AG09319 (cell line): ENCODE measurements at regions not wholly inside any gene's neighbourhood (a gene's known extent, or its start where the extent isn't known, plus 50 kb on each side); places are given as distances from the start of the nearest gene placed in this dataset.

ENCODE experiments used
- DNase-seq: peaks from one replicate; pipeline ENCODE4 v3.0.0-alpha.2; 2010; ENCODE audit warnings: low read depth; ENCODE audit errors: extremely low read depth
- TF ChIP-seq, protein P1 (sequence below): IDR thresholded peaks from 2 replicates; pipeline ENCODE4 v1.5.1; 2011; ENCODE audit warnings: low read depth, mild to moderate bottlenecking, inconsistent platforms, low read length, moderate library complexity

DNA sequence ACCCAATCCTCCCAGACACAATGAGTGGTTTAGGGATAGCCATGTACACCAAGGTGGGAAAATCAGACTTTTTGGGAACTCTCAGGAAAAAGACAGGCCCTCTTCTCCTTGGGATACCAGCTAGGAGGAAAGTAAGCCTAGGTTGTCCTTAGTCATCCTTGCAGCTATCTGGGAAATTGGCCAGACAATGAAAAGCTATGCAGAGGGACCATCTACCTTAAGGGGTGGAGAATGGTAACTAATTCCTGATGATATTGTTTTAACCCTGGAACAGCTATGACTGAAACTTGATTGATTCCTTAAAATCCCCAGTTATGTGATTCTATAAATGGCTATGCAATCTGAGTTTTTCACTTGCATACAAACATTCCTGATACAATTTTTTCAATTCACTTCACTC is 88.9 kb upstream of the BNC2 start:
- TF ChIP-seq, protein P1, sequence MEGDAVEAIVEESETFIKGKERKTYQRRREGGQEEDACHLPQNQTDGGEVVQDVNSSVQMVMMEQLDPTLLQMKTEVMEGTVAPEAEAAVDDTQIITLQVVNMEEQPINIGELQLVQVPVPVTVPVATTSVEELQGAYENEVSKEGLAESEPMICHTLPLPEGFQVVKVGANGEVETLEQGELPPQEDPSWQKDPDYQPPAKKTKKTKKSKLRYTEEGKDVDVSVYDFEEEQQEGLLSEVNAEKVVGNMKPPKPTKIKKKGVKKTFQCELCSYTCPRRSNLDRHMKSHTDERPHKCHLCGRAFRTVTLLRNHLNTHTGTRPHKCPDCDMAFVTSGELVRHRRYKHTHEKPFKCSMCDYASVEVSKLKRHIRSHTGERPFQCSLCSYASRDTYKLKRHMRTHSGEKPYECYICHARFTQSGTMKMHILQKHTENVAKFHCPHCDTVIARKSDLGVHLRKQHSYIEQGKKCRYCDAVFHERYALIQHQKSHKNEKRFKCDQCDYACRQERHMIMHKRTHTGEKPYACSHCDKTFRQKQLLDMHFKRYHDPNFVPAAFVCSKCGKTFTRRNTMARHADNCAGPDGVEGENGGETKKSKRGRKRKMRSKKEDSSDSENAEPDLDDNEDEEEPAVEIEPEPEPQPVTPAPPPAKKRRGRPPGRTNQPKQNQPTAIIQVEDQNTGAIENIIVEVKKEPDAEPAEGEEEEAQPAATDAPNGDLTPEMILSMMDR: no peak
- no peak for DNase-seq

DNA sequence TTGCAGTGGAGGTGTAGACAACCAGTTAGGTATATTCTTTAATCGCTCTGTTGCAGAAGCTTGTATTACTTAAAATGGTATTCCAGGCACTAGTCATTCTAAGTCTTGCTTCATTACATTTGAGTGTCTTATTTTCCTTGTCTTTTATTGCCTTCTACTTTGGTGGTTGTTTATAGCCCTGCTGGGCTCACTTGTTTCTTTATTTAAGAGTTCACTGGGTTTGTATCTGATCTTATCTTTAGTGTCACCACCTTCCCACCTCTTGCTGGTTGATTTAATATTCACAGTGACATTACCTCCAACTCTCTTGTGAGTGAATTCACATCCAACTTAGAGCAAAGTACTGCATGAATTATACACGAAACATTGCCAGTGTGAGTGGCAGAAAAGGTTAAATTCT is 83.6 kb upstream of the BNC2 start:
- DNase-seq: no peak
- TF ChIP-seq, protein P1: no peak

DNA sequence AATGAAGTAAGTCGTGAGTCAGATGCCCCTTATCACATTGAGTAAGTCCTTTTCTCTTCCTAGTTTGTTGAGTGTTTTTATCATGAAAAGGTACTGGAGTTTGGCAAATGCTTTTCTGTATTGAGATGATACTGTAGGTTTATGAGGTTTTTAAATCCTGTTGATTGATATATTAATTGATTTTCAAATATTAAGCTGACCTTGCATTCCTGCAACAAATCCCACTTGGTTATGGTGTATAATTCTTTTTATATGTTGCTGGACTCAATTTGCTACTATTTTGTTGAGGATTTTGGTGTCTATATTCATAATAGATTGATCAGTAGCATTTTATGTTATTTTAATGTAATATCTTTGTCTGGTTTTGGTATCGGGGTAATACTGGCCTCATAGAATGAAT is 81.0 kb upstream of the BNC2 start:
- DNase-seq: no peak
- TF ChIP-seq, protein P1: no peak

DNA sequence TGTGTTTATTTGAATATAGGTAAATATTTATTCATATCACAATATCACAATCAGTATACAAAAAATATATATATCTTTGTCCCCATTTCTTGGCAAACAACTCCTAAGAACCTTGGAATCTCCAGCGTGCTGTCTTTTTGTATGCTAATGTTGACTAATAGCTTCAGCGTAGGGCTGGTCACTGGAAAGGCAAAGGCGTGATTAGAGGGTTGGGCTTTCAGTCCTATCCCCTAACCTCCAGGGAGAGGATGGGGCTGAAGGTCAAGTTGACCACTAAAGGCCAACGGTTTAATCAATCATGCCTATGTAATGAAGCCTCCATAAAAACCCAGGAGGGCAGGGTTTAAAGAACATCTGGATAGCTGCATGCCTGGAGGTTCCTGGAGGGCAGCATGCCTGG is 79.6 kb upstream of the BNC2 start:
- TF ChIP-seq, protein P1: no peak
- no peak for DNase-seq

DNA sequence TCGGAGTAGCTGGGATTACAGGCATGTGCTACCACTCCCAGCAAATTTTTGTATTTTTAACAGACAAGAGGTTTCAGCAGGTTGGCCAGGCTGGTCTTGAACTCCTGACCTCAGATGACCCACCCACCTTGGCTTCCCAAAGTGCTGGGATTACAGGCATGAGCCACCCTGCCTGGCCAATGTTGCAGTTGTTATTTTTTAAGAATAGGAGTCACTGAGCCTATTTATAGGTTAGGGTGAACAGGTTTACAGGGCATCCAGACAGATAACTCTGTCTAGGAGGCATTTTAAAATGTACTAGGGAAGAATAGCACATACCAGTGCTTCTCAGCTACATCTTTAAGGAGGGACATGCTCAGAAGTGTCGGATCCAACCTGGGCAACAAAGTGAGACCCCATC is 60.1 kb upstream of the BNC2 start:
- no peak for DNase-seq
- TF ChIP-seq, protein P1: no peak

DNA sequence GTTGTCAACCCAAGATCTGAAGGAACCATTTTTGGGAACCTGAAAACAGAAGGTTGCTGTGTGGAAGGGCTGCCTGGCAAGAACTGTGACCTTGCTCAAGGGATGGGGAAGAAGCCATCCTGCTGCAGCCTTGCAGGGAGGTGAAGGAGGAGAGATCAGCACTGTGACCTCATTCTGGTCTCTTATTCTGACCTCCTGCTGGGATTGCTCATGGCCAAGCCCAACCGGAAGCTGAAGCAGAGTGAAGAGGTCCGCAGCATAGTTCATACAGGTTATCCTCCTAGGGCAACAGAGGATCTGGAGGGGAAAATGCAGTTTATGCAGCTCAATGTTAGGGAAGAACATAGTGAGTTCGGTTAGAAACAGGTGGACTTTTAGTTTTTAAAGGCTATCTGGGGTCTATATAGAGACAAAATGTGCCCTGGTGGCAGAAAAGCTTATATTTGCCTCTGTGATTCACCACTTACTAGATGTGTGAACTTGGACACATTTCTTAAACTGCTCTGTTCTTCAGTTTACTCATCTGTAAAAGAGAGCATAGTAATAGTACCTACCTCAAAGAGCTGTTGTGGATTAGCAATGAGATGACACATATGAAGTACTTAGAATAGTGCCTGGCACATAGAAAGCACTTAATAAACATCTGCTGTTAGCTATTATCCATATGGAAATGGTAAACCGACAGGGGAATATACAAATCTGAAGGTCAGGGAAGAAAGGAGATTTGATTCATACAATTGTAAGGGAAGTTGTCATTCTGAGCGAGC is 57.9 kb upstream of the BNC2 start:
- TF ChIP-seq, protein P1: no peak
- DNase-seq: no peak

DNA sequence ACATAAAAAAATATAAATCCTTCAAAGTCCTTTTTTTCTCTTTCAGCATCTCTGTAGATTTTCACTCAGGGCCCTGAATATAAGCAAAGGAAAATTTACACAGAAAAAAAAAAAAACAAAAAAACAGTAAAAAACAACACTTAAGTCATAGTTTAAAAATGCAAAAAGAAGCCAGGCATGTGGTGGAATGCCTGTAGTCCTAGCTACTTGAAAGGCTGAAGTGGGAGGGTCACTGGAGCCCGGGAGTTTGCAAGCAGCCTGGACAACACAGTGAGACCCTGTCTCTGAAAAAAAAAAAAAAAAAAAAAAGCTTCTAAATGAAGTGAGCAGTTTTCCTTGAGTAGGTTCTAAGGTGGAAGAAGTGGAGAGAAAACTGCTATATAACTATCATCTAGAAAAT is 55.0 kb upstream of the BNC2 start:
- TF ChIP-seq, protein P1: no peak
- no peak for DNase-seq
